ENCODE measurements at regions not wholly inside any gene's neighbourhood (a gene's known extent, or its start where the extent isn't known, plus 50 kb on each side); places are given as distances from the start of the nearest gene placed in this dataset.
"Not testable (repeated sequence)": the region's sequence is repeated elsewhere in the genome, so short reads cannot be mapped to it uniquely, and the experiment has no call there.

GRCh38 chr21:8257083-8257799, 2264.1 kb upstream of the TPTE start:
- not testable (repeated sequence) for H3K36me3 ChIP-seq; H3K9me3 ChIP-seq (replicated peaks); H3K27me3 ChIP-seq; H3K4me1 ChIP-seq; DNase-seq; H3K27ac ChIP-seq; H3K4me3 ChIP-seq

- not testable (repeated sequence) for H3K27ac ChIP-seq; H3K27me3 ChIP-seq; H3K9me3 ChIP-seq (replicated peaks); H3K4me3 ChIP-seq; H3K4me1 ChIP-seq; H3K36me3 ChIP-seq; DNase-seq
Measured at GRCh38 chr21:8260065-8260627, 2261.2 kb upstream of the TPTE start.

Measured in SJCRH30 (cell line).